ENCODE measurements at regions not wholly inside any gene's neighbourhood (a gene's known extent, or its start where the extent isn't known, plus 50 kb on each side); places are given as distances from the start of the nearest gene placed in this dataset.

- H3K4me1 ChIP-seq (ENCODE audit: low read length), result peaks cover 17% of the 10 kb centered on the region
- H3K4me2 ChIP-seq (ENCODE audit: low read length), result no peak overlapping the region
- H3K79me2 ChIP-seq (ENCODE audit: low read length), result no peaks in the 10 kb centered on the region
- TF ChIP-seq CTCF (IDR thresholded peaks at IDR 0.05; ENCODE audit: low read depth, low read length) (no peak), EZH2phosphoT487 (IDR thresholded peaks at IDR 0.05; ENCODE audit: low read depth) (no peak)
- H3K9ac ChIP-seq (ENCODE audit: low read length), result no peak overlapping the region
- no peaks in the 10 kb centered on the region for H4K20me1 ChIP-seq (ENCODE audit: insufficient read depth, low read length)
- H3K36me3 ChIP-seq (replicated peaks; ENCODE audit: low read depth, low read length), result no peaks in the 10 kb centered on the region
- H3K27me3 ChIP-seq (ENCODE audit: low read depth, low read length), result no peaks in the 10 kb centered on the region
- no peaks in the 10 kb centered on the region for H3K9me3 ChIP-seq (ENCODE audit: insufficient read depth, low read length)
- no peak overlapping the region for H2AFZ ChIP-seq (ENCODE audit: low read depth, low read length)
- no peak overlapping the region for H3K27ac ChIP-seq (ENCODE audit: low read length)
- no peak overlapping the region for H3K4me3 ChIP-seq (ENCODE audit: low read length)
These were observed 764.5 kb downstream of the TRIB2 start for GRCh38 chr2:13481201-13481600.

- Histone ChIP-seq H3K4me3 (ENCODE audit: low read length) (no peak overlapping the region), H3K9me3 (ENCODE audit: insufficient read depth, low read length) (no peaks in the 10 kb centered on the region), H3K27ac (ENCODE audit: low read length) (no peak overlapping the region), H3K27me3 (ENCODE audit: low read depth, low read length) (no peaks in the 10 kb centered on the region), H3K79me2 (ENCODE audit: low read length) (no peaks in the 10 kb centered on the region), H3K4me2 (ENCODE audit: low read length) (no peak overlapping the region), H3K4me1 (ENCODE audit: low read length) (peaks cover 5% of the 10 kb centered on the region), H2AFZ (ENCODE audit: low read depth, low read length) (no peak overlapping the region), H3K9ac (ENCODE audit: low read length) (no peak overlapping the region), H3K36me3 (replicated peaks; ENCODE audit: low read depth, low read length) (no peaks in the 10 kb centered on the region), H4K20me1 (ENCODE audit: insufficient read depth, low read length) (no peaks in the 10 kb centered on the region)
- TF ChIP-seq EZH2phosphoT487 (IDR thresholded peaks at IDR 0.05; ENCODE audit: low read depth), result no peak
- no peak for TF ChIP-seq CTCF (IDR thresholded peaks at IDR 0.05; ENCODE audit: low read depth, low read length)
These were observed 768.5 kb downstream of the TRIB2 start for GRCh38 chr2:13485256-13485655.

GRCh38 chr2:13488965-13489364 lies 772.2 kb downstream of the TRIB2 start:
- Histone ChIP-seq H3K27ac (ENCODE audit: low read length) (no peak overlapping the region), H3K9me3 (ENCODE audit: insufficient read depth, low read length) (no peaks in the 10 kb centered on the region), H3K36me3 (replicated peaks; ENCODE audit: low read depth, low read length) (no peaks in the 10 kb centered on the region), H3K27me3 (ENCODE audit: low read depth, low read length) (no peaks in the 10 kb centered on the region), H2AFZ (ENCODE audit: low read depth, low read length) (no peak overlapping the region), H3K4me1 (ENCODE audit: low read length) (no peaks in the 10 kb centered on the region), H3K79me2 (ENCODE audit: low read length) (no peaks in the 10 kb centered on the region), H4K20me1 (ENCODE audit: insufficient read depth, low read length) (no peaks in the 10 kb centered on the region), H3K4me3 (ENCODE audit: low read length) (no peak overlapping the region), H3K4me2 (ENCODE audit: low read length) (no peak overlapping the region), H3K9ac (ENCODE audit: low read length) (no peak overlapping the region)
- TF ChIP-seq EZH2phosphoT487 (IDR thresholded peaks at IDR 0.05; ENCODE audit: low read depth) (no peak), CTCF (IDR thresholded peaks at IDR 0.05; ENCODE audit: low read depth, low read length) (no peak)

GRCh38 chr2:13492262-13492661 lies 775.5 kb downstream of the TRIB2 start:
- H3K4me2 ChIP-seq (ENCODE audit: low read length), result no peak overlapping the region
- H3K4me1 ChIP-seq (ENCODE audit: low read length), result no peaks in the 10 kb centered on the region
- H3K4me3 ChIP-seq (ENCODE audit: low read length), result no peak overlapping the region
- H4K20me1 ChIP-seq (ENCODE audit: insufficient read depth, low read length), result no peaks in the 10 kb centered on the region
- H2AFZ ChIP-seq (ENCODE audit: low read depth, low read length), result no peak overlapping the region
- H3K9me3 ChIP-seq (ENCODE audit: insufficient read depth, low read length), result no peaks in the 10 kb centered on the region
- H3K79me2 ChIP-seq (ENCODE audit: low read length), result no peaks in the 10 kb centered on the region
- TF ChIP-seq EZH2phosphoT487 (IDR thresholded peaks at IDR 0.05; ENCODE audit: low read depth) (no peak), CTCF (IDR thresholded peaks at IDR 0.05; ENCODE audit: low read depth, low read length) (no peak)
- H3K27me3 ChIP-seq (ENCODE audit: low read depth, low read length), result no peaks in the 10 kb centered on the region
- H3K9ac ChIP-seq (ENCODE audit: low read length), result no peak overlapping the region
- no peak overlapping the region for H3K27ac ChIP-seq (ENCODE audit: low read length)
- H3K36me3 ChIP-seq (replicated peaks; ENCODE audit: low read depth, low read length), result no peaks in the 10 kb centered on the region

Measured in OCI-LY3 (cell line).